HCT116 (cell line): ENCODE measurements at regions not wholly inside any gene's neighbourhood (a gene's known extent, or its start where the extent isn't known, plus 50 kb on each side); places are given as distances from the start of the nearest gene placed in this dataset.

ENCODE experiments used
- ATAC-seq: fragments of 200-7000 bp; cut with Tn5 transposase; 2 replicates; pipeline ENCODE4 v1.9.1; 2020; ENCODE audit warnings: mild to moderate bottlenecking, moderate library complexity
- BruUV-seq: library from RNA; stranded (reverse); fragments of 400-500 nt; replicated peaks from 2 replicates; lab custom pipeline; 2021; lab: Mats Ljungman, UMichigan
- CTCF ChIA-PET: fragments of 300-600 bp; sonication (Branson Sonifier 250); formaldehyde crosslinking; loops from one replicate; lab custom pipeline; 2021; ENCODE audit warnings: antibody characterized with exemption; lab: Charles Lee
- POLR2A ChIA-PET: fragments of 300-600, 350-600 bp; sonication (Branson Sonifier 250); formaldehyde crosslinking; loops from one replicate; lab custom pipeline; 2021; ENCODE audit warnings: antibody characterized with exemption; lab: Charles Lee
- RAD21 ChIA-PET, 2 experiments: fragments of 300-600 bp; sonication (Branson Sonifier 250); formaldehyde crosslinking; loops; one replicate each; lab custom pipeline; 2023; ENCODE audit warnings: low total read pairs in 2 of 2; ENCODE audit not compliant: uncharacterized antibody in 2 of 2, unreplicated experiment in 2 of 2, low non-redundant PET in 1 of 2; lab: Charles Lee
- DNase-seq: peaks from one replicate; pipeline ENCODE4 v3.0.0-alpha.2; 2010; ENCODE audit warnings: low read depth, low spot score
- H2AFZ ChIP-seq: fragments of 200-600 bp; shearing (Covaris generic), sonication (generic); 2 replicates; pipeline ENCODE4 v1.6.1; 2017; ENCODE audit warnings: low read depth, mixed run types, mixed read lengths, antibody characterized with exemption, low read length; ENCODE audit not compliant: poor library complexity, severe bottlenecking
- H3K27ac ChIP-seq: 2 replicates; pipeline ENCODE4 v1.5.1; 2012; ENCODE audit warnings: low read depth, low read length
- H3K27me3 ChIP-seq: fragments of 200-600 bp; sonication (generic); 2 replicates; pipeline ENCODE4 v1.6.1; 2016; ENCODE audit warnings: mixed run types, low read length, mixed read lengths; ENCODE audit not compliant: insufficient read depth
- H3K36me3 ChIP-seq, 2 experiments: fragments of 200-500 bp in 1 of 2; fragments of 200-600 bp in 1 of 2; sonication (Bioruptor generic) in 1 of 2; sonication (generic) in 1 of 2; 2 replicates each; pipeline versions ENCODE4 v1.5.1 to v1.6.1; 2014 to 2016; ENCODE audit warnings: low read length in 2 of 2, inconsistent platforms in 1 of 2, mixed read lengths in 1 of 2, mixed run types in 1 of 2; ENCODE audit not compliant: insufficient read depth in 2 of 2, control insufficient read depth in 1 of 2
- H3K4me1 ChIP-seq, 2 experiments: fragments of 200-600 bp in 1 of 2; sonication (generic) in 1 of 2; 2 replicates each; pipeline versions ENCODE4 v1.5.1 to v1.6.1; 2012 to 2017; ENCODE audit warnings: low read length in 2 of 2, inconsistent platforms in 1 of 2, mild to moderate bottlenecking in 1 of 2, mixed read lengths in 1 of 2, mixed run types in 1 of 2, moderate library complexity in 1 of 2; ENCODE audit not compliant: insufficient read depth in 2 of 2, control insufficient read depth in 1 of 2
- H3K4me2 ChIP-seq: fragments of 200-600 bp; sonication (generic); 2 replicates; pipeline ENCODE4 v1.6.1; 2017; ENCODE audit warnings: mixed run types, low read length, mixed read lengths
- H3K4me3 ChIP-seq, 2 experiments: fragments of 200-600 bp in 1 of 2; sonication (generic) in 1 of 2; replicated peaks in 1 of 2; 2 replicates each; pipeline ENCODE4 v1.5.1; 2011 to 2016; ENCODE audit warnings: low read length in 2 of 2, control low read depth in 1 of 2, low read depth in 1 of 2, mild to moderate bottlenecking in 1 of 2, mixed read lengths in 1 of 2, mixed run types in 1 of 2
- H3K79me2 ChIP-seq: fragments of 200-600 bp; sonication (generic); 2 replicates; pipeline ENCODE4 v1.6.1; 2017; ENCODE audit warnings: mild to moderate bottlenecking, mixed run types, low read length, moderate library complexity, mixed read lengths; ENCODE audit not compliant: insufficient read depth
- H3K9ac ChIP-seq: fragments of 200-600 bp; sonication (generic); 2 replicates; pipeline ENCODE4 v1.6.1; 2016; ENCODE audit warnings: low read length, mixed read lengths
- H3K9me2 ChIP-seq: fragments of 200-600 bp; sonication (generic), shearing (Covaris generic); 2 replicates; pipeline ENCODE4 v1.6.1; 2017; ENCODE audit warnings: mixed run types, mild to moderate bottlenecking, moderate library complexity; ENCODE audit not compliant: insufficient read depth
- H3K9me3 ChIP-seq, 2 experiments: fragments of 200-500 bp in 1 of 2; fragments of 200-600 bp in 1 of 2; sonication (Bioruptor generic) in 1 of 2; sonication (generic) in 1 of 2; 2 replicates each; pipeline ENCODE4 v1.6.1; 2014 to 2017; ENCODE audit warnings: low read length in 2 of 2, mixed read lengths in 2 of 2, inconsistent platforms in 1 of 2, low read depth in 1 of 2, mild to moderate bottlenecking in 1 of 2, mixed run types in 1 of 2, moderate library complexity in 1 of 2; ENCODE audit not compliant: control insufficient read depth in 1 of 2, insufficient read depth in 1 of 2
- H4K20me1 ChIP-seq: fragments of 200-600 bp; sonication (generic), shearing (Covaris generic); 2 replicates; pipeline ENCODE4 v1.6.1; 2017; ENCODE audit warnings: mixed run types, mild to moderate bottlenecking, moderate library complexity; ENCODE audit not compliant: insufficient read depth
- EGR1 ChIP-seq: IDR thresholded peaks from 2 replicates; pipeline ENCODE4 v1.6.1; 2012; ENCODE audit warnings: low read depth
- JUND ChIP-seq: IDR thresholded peaks from 2 replicates; pipeline ENCODE4 v1.6.1; 2012
- ZFX ChIP-seq: fragments of 450-650 bp; IDR thresholded peaks from 2 replicates; pipeline ENCODE4 v1.6.1; 2017
- intact Hi-C: fragments of 100-400 bp; cut with micrococcal nuclease; formaldehyde crosslinking; loops from 2 replicates; pipeline ENCODE4 v1.10.0; 2022
- TF ChIP-seq, protein P1 (sequence below): IDR thresholded peaks from 2 replicates; pipeline ENCODE4 v1.6.1; 2011; ENCODE audit warnings: mild to moderate bottlenecking, low read length, moderate library complexity; ENCODE audit not compliant: insufficient replicate concordance; ENCODE audit errors: extremely low read depth
- TF ChIP-seq, protein P2 (sequence below): IDR thresholded peaks from 2 replicates; pipeline ENCODE4 v1.6.1; 2012; ENCODE audit warnings: low read depth

DNA sequence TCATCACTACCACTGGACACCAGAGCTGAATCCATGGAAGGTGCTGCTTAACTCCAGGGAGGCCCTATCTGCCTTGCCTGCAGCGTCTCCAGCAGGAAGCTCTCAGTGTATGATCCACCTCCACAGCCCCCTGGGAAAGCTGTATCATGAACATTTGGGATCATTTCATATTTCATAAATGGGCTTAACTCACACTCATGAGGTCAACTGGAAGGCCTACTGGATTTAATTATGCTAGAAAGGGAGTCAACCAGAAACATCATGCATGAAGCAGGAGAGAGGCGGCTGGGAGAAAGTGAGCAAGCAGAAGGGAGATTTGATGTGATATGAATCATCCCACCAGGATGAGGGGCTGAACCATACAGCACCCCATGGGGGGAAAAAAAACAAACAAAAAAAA, 537.7 kb downstream of the TNS1 start:
- BruUV-seq: no TSS peak
- CTCF ChIA-PET: no interaction called here
- ATAC-seq: no peak
- H4K20me1 ChIP-seq: no peaks in the 10 kb centered on the region
- H3K27ac ChIP-seq: no peak overlapping the region
- H3K9me3 ChIP-seq: no peaks in the 10 kb centered on the region
- H3K9me2 ChIP-seq: no peaks in the 10 kb centered on the region
- H3K4me3 ChIP-seq: no peak overlapping the region
- H3K4me2 ChIP-seq: no peak overlapping the region
- DNase-seq: no peak
- POLR2A ChIA-PET: no interaction called here
- H3K36me3 ChIP-seq: no peaks in the 10 kb centered on the region
- no peaks in the 10 kb centered on the region for H3K79me2 ChIP-seq
- no peaks in the 10 kb centered on the region for H3K4me1 ChIP-seq
- no peak overlapping the region for H2AFZ ChIP-seq
- TF ChIP-seq, protein P1, sequence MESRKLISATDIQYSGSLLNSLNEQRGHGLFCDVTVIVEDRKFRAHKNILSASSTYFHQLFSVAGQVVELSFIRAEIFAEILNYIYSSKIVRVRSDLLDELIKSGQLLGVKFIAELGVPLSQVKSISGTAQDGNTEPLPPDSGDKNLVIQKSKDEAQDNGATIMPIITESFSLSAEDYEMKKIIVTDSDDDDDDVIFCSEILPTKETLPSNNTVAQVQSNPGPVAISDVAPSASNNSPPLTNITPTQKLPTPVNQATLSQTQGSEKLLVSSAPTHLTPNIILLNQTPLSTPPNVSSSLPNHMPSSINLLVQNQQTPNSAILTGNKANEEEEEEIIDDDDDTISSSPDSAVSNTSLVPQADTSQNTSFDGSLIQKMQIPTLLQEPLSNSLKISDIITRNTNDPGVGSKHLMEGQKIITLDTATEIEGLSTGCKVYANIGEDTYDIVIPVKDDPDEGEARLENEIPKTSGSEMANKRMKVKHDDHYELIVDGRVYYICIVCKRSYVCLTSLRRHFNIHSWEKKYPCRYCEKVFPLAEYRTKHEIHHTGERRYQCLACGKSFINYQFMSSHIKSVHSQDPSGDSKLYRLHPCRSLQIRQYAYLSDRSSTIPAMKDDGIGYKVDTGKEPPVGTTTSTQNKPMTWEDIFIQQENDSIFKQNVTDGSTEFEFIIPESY: no peak
- TF ChIP-seq ZFX: no peak
- TF ChIP-seq EGR1: no peak
- TF ChIP-seq JUND: no peak
- TF ChIP-seq, protein P2, sequence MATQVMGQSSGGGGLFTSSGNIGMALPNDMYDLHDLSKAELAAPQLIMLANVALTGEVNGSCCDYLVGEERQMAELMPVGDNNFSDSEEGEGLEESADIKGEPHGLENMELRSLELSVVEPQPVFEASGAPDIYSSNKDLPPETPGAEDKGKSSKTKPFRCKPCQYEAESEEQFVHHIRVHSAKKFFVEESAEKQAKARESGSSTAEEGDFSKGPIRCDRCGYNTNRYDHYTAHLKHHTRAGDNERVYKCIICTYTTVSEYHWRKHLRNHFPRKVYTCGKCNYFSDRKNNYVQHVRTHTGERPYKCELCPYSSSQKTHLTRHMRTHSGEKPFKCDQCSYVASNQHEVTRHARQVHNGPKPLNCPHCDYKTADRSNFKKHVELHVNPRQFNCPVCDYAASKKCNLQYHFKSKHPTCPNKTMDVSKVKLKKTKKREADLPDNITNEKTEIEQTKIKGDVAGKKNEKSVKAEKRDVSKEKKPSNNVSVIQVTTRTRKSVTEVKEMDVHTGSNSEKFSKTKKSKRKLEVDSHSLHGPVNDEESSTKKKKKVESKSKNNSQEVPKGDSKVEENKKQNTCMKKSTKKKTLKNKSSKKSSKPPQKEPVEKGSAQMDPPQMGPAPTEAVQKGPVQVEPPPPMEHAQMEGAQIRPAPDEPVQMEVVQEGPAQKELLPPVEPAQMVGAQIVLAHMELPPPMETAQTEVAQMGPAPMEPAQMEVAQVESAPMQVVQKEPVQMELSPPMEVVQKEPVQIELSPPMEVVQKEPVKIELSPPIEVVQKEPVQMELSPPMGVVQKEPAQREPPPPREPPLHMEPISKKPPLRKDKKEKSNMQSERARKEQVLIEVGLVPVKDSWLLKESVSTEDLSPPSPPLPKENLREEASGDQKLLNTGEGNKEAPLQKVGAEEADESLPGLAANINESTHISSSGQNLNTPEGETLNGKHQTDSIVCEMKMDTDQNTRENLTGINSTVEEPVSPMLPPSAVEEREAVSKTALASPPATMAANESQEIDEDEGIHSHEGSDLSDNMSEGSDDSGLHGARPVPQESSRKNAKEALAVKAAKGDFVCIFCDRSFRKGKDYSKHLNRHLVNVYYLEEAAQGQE: no peak
- intact Hi-C loops: no loop called here
- RAD21 ChIA-PET: no interaction called here
- H3K27me3 ChIP-seq: peaks cover 32% of the 10 kb centered on the region
- no peak overlapping the region for H3K9ac ChIP-seq
